Body of pancreas (tissue), 4 donors: ENCODE measurements at regions not wholly inside any gene's neighbourhood (a gene's known extent, or its start where the extent isn't known, plus 50 kb on each side); places are given as distances from the start of the nearest gene placed in this dataset.

Source experiments
- CTCF ChIP-seq, 7 experiments: fragments of 450-650 bp in 4 of 7; fragments of 200-600 bp in 3 of 7; sonication (generic) in 3 of 7; IDR thresholded peaks; one replicate each; pipeline ENCODE4 v1.5.1; 2016 to 2019; ENCODE audit warnings: antibody characterized with exemption in 7 of 7
- POLR2A ChIP-seq, 3 donors: fragments of 450-650 bp; IDR thresholded peaks; one replicate each; pipeline ENCODE4 v1.6.1; 2016; ENCODE audit warnings: antibody characterized with exemption in 3 of 3, mild to moderate bottlenecking in 2 of 3

GRCh38 chr18:77815666-77816338 is 566.2 kb downstream of the GALR1 start:
- TF ChIP-seq CTCF (IDR thresholded peaks at IDR 0.05), result no peak
- TF ChIP-seq POLR2A (IDR thresholded peaks at IDR 0.05), result no peak
